RWPE2 (cell line): ENCODE measurements at regions not wholly inside any gene's neighbourhood (a gene's known extent, or its start where the extent isn't known, plus 50 kb on each side); places are given as distances from the start of the nearest gene placed in this dataset.

Source experiments
- ATAC-seq: fragments of 200-7000 bp; cut with Tn5 transposase; 3 replicates; pipeline ENCODE4 v1.9.1; 2021; ENCODE audit warnings: low read depth
- DNase-seq: peaks from one replicate; pipeline ENCODE4 v3.0.0-alpha.2; 2020; ENCODE audit warnings: low spot score
- H3K27ac ChIP-seq: fragments of 450-650 bp; 2 replicates; pipeline ENCODE4 v1.5.1; 2017; ENCODE audit warnings: mild to moderate bottlenecking; ENCODE audit not compliant: poor library complexity, severe bottlenecking
- H3K27me3 ChIP-seq: fragments of 250-450 bp; sonication (Bioruptor Pico); 2 replicates; pipeline ENCODE4 v1.5.1; 2021; ENCODE audit warnings: mild to moderate bottlenecking, moderate library complexity; ENCODE audit not compliant: insufficient read depth, poor library complexity, severe bottlenecking
- H3K36me3 ChIP-seq: fragments of 250-450 bp; sonication (Bioruptor Pico); 2 replicates; pipeline ENCODE4 v1.5.1; 2020; ENCODE audit warnings: low read depth, mild to moderate bottlenecking, moderate library complexity
- H3K4me1 ChIP-seq: fragments of 250-450 bp; sonication (Bioruptor Pico); 2 replicates; pipeline ENCODE4 v1.5.1; 2021; ENCODE audit warnings: mild to moderate bottlenecking, moderate library complexity; ENCODE audit not compliant: insufficient read depth, poor library complexity, severe bottlenecking
- H3K4me3 ChIP-seq: fragments of 250-450 bp; sonication (Bioruptor Pico); 2 replicates; pipeline ENCODE4 v1.5.1; 2021; ENCODE audit warnings: mild to moderate bottlenecking, moderate library complexity; ENCODE audit not compliant: severe bottlenecking
- H3K9me3 ChIP-seq: fragments of 250-450 bp; sonication (Bioruptor Pico); 2 replicates; pipeline ENCODE4 v1.5.1; 2021; ENCODE audit warnings: mild to moderate bottlenecking, moderate library complexity; ENCODE audit not compliant: severe bottlenecking
- TF ChIP-seq, protein P1 (sequence below): fragments of 450-650 bp; IDR thresholded peaks from one replicate; pipeline ENCODE4 v1.5.1; 2017; ENCODE audit warnings: mild to moderate bottlenecking, moderate library complexity; ENCODE audit not compliant: poor library complexity, severe bottlenecking

DNA sequence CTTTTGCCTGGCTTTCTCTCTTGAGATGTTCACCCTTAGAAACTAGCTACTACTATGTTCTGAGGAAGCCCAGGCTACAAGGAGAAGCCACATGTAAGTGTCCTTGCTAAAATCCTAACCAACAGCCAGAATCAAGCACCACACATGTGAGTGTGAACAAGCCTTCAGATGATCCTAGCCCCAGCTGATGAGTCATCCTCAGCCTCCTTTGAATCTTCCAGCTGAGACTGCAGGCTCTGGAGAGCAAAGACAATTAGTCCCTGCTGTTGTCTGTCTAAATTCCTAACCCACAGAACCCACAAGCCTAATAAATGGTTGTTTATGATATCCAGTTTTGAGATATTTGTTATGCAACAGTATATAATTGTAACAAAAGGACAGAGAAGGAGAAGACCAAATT lies 92.8 kb upstream of the TAC1 start:
- DNase-seq, result no peak

DNA sequence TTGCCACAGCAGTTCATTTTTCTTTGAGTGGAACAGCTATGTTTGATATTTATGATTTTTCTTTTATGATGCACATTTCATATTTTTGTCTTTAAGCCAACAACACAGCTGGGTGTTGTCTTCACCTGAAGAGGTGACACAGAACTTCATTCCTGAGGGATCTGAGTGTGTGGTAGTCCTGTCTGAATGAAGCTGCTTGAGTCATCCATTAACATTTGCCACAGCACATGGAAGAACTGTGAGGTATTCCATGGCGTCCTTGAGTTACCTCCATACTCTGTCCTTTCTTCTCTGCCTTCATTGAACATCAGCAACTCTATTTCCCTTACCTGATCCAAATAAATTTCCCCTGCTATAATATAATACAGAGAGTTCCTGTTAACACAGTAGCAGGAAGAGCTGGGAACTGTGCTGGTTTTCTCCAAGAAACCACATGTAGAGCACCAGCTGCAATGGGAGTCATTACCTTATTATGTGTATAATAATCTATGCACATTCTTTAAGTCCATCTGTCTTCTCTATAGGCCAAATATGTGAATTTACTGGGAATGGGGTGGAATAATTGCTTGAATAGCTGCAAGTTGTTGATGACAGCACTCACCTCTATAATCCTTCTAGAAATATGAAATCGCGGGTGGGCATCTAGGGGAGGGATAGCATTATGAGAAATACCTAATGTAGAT lies 72.4 kb upstream of the TAC1 start:
- no peaks in the 10 kb centered on the region for H3K9me3 ChIP-seq
- H3K27me3 ChIP-seq, result peaks cover 5% of the 10 kb centered on the region
- H3K4me3 ChIP-seq, result no peak overlapping the region
- ATAC-seq, result no peak
- DNase-seq, result no peak
- H3K4me1 ChIP-seq, result no peaks in the 10 kb centered on the region
- TF ChIP-seq, protein P1, sequence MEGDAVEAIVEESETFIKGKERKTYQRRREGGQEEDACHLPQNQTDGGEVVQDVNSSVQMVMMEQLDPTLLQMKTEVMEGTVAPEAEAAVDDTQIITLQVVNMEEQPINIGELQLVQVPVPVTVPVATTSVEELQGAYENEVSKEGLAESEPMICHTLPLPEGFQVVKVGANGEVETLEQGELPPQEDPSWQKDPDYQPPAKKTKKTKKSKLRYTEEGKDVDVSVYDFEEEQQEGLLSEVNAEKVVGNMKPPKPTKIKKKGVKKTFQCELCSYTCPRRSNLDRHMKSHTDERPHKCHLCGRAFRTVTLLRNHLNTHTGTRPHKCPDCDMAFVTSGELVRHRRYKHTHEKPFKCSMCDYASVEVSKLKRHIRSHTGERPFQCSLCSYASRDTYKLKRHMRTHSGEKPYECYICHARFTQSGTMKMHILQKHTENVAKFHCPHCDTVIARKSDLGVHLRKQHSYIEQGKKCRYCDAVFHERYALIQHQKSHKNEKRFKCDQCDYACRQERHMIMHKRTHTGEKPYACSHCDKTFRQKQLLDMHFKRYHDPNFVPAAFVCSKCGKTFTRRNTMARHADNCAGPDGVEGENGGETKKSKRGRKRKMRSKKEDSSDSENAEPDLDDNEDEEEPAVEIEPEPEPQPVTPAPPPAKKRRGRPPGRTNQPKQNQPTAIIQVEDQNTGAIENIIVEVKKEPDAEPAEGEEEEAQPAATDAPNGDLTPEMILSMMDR, result no peak
- H3K27ac ChIP-seq, result no peak overlapping the region
- no peaks in the 10 kb centered on the region for H3K36me3 ChIP-seq

More for the DNA sequence above, 92.8 kb upstream of the TAC1 start:
- H3K4me3 ChIP-seq, result no peak overlapping the region
- ATAC-seq, result no peak
- TF ChIP-seq, protein P1, result no peak
- H3K27me3 ChIP-seq, result no peaks in the 10 kb centered on the region
- H3K36me3 ChIP-seq, result no peaks in the 10 kb centered on the region
- no peak overlapping the region for H3K27ac ChIP-seq
- no peaks in the 10 kb centered on the region for H3K4me1 ChIP-seq
- no peaks in the 10 kb centered on the region for H3K9me3 ChIP-seq

DNA sequence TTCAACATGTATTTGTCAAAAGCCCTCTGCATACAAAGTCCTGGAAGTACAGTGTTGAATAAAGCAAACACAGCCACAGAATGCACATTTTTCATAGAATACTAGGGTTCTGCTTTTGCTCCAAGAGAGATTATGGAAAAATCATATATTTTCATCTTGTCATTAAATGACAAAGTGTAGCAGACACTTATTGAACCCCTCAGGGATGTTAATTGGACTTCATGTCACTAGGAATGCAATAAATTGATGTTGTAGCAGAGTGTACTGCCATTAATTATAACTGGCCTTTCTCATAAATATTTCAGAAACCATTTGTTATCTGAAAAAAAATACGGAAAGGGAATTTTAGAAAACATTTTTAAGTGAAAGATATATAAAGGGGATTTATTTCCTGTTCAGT lies 64.5 kb upstream of the TAC1 start:
- Histone ChIP-seq H3K9me3 (no peaks in the 10 kb centered on the region), H3K4me3 (no peak overlapping the region), H3K27me3 (peaks cover 11% of the 10 kb centered on the region), H3K27ac (no peak overlapping the region), H3K36me3 (no peaks in the 10 kb centered on the region), H3K4me1 (peaks cover 3% of the 10 kb centered on the region)
- ATAC-seq (no peak), DNase-seq (no peak)
- TF ChIP-seq, protein P1, result no peak

DNA sequence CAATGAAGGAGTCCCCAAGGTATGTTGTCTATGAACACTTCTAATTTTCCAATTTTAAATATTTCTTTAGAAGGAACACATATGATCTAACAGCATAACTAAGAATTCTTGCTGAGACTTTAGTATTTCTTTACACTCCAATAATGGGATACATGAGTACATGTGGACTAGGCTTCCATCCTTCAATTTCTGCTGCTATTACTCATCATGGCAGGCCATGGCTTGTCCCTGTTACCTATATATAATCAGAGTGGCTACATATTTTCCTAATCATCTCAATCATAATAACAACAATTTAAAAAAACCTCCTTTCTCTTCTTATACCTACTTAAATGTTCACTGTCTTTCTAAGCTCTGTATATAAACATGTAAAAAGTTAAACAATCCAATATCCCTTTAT lies 60.3 kb upstream of the TAC1 start:
- DNase-seq (no peak), ATAC-seq (peak; percentile 64; the same call in 2 of the 3 replicates)
- Histone ChIP-seq H3K27me3 (peaks cover 11% of the 10 kb centered on the region), H3K36me3 (no peaks in the 10 kb centered on the region), H3K9me3 (no peaks in the 10 kb centered on the region), H3K4me3 (no peak overlapping the region), H3K4me1 (peaks cover 3% of the 10 kb centered on the region), H3K27ac (no peak overlapping the region)
- TF ChIP-seq, protein P1, result no peak

DNA sequence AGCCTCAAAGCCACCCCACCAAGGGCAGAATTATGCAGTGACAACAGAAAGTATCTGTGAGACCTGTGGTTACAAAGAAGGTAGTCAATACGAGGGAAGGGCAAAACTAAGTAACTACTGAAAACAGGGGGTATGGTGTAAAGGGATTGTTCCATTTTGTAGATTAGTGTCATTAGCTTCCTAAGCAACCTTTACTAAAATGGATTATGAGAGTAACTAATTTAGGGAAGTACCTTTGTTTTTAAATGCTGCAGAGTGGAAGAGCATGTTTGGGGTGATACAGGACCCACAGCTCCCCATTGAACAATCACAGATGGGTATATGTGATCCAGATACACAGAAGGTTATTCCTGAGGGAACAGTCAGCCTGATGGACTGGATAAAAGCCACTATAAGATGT lies 51.3 kb upstream of the TAC1 start:
- H3K4me1 ChIP-seq, result no peaks in the 10 kb centered on the region
- no peak overlapping the region for H3K4me3 ChIP-seq
- no peak for DNase-seq
- TF ChIP-seq, protein P1, result no peak
- no peaks in the 10 kb centered on the region for H3K36me3 ChIP-seq
- no peaks in the 10 kb centered on the region for H3K27me3 ChIP-seq
- no peaks in the 10 kb centered on the region for H3K9me3 ChIP-seq
- H3K27ac ChIP-seq, result no peak overlapping the region
- no peak for ATAC-seq
